ENCODE measurements at regions not wholly inside any gene's neighbourhood (a gene's known extent, or its start where the extent isn't known, plus 50 kb on each side); places are given as distances from the start of the nearest gene placed in this dataset.

DNA sequence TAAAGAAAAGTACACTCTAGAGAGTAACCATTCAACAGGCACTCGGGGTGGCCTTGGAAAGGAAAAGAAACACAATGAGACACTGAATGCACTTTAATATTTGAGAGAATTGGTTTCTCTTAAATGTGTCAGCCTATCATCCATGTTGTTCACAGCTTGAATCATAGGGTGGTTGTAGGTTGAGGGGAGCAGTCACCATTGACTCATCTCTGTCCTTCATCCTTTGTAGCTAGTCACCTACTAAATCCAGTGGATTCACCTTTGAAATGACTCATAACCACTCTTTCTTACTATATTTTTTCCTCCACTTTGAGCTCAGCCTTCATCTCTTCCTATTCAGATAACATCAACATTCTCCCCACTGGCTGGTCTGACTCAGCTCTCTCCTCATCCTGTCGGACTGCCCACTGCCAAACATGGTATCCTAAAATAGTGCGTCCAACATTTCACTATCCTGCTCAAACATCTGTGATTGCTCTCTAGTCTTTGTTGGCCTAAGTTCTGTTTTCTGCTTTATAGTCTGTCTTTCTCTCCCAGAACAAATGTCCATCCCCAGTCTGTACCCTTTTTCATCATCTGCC, 182.7 kb upstream of the GADL1 start:
- peak; percentile 50 for DNase-seq (ENCODE audit: low read depth)
- H3K4me3 ChIP-seq (ENCODE audit: low read depth, low read length), result no peak overlapping the region
- TF ChIP-seq MYC (IDR thresholded peaks at IDR 0.05; ENCODE audit: low read depth, low read length) (no peak), POLR2A (IDR thresholded peaks at IDR 0.05; ENCODE audit: extremely low read depth, insufficient read length) (no peak)
- TF ChIP-seq, protein P1, sequence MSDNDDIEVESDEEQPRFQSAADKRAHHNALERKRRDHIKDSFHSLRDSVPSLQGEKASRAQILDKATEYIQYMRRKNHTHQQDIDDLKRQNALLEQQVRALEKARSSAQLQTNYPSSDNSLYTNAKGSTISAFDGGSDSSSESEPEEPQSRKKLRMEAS (IDR thresholded peaks at IDR 0.05; ENCODE audit: low read depth, low read length), result no peak
- TF ChIP-seq, protein P2, sequence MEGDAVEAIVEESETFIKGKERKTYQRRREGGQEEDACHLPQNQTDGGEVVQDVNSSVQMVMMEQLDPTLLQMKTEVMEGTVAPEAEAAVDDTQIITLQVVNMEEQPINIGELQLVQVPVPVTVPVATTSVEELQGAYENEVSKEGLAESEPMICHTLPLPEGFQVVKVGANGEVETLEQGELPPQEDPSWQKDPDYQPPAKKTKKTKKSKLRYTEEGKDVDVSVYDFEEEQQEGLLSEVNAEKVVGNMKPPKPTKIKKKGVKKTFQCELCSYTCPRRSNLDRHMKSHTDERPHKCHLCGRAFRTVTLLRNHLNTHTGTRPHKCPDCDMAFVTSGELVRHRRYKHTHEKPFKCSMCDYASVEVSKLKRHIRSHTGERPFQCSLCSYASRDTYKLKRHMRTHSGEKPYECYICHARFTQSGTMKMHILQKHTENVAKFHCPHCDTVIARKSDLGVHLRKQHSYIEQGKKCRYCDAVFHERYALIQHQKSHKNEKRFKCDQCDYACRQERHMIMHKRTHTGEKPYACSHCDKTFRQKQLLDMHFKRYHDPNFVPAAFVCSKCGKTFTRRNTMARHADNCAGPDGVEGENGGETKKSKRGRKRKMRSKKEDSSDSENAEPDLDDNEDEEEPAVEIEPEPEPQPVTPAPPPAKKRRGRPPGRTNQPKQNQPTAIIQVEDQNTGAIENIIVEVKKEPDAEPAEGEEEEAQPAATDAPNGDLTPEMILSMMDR (IDR thresholded peaks at IDR 0.05; ENCODE audit: low read depth, low read length), result no peak

DNA sequence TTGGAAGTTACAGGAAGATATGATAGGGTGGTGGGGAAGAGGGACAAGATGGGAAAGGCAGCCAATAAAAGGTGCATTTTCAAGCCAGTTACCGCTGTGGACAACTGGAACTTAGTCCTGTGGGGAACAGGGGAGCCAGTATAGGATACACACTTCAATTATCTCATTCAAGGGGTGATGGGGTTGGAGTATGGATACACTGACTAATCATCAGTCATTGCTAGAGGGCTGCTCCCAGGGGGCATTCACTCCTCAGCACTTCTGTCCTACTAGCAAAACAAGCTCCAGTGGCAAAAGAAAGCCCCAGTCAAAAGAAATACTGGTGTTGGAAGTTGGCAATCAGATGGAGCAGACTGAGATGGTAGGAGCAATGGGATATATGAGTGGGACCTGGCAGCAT, 183.4 kb upstream of the GADL1 start:
- H3K4me3 ChIP-seq (ENCODE audit: low read depth, low read length), result no peak overlapping the region
- no peak for DNase-seq (ENCODE audit: low read depth)
- TF ChIP-seq MYC (IDR thresholded peaks at IDR 0.05; ENCODE audit: low read depth, low read length), result no peak
- no peak for TF ChIP-seq POLR2A (IDR thresholded peaks at IDR 0.05; ENCODE audit: extremely low read depth, insufficient read length)
- TF ChIP-seq, protein P2 (IDR thresholded peaks at IDR 0.05; ENCODE audit: low read depth, low read length), result no peak
- TF ChIP-seq, protein P1 (IDR thresholded peaks at IDR 0.05; ENCODE audit: low read depth, low read length), result no peak

DNA sequence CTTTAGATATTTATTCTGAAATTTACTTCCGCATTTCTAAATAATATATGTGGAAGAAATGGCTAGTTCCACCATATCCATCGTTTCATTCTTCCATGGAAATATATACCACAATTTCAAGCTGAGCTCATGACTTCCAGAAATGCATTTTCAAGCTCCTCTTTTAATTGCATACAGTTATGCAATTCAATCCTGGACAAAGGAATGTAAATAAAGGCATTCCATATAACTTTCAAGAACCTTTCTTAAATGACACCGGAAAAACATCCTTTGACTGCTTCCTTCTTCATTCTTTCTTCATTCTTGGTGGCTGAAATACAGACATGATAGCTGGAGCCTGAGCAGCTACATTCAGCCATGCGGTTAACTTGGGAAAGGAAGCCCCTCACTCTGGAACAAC, 185.2 kb upstream of the GADL1 start:
- no peak for TF ChIP-seq MYC (IDR thresholded peaks at IDR 0.05; ENCODE audit: low read depth, low read length)
- TF ChIP-seq, protein P1 (IDR thresholded peaks at IDR 0.05; ENCODE audit: low read depth, low read length), result no peak
- TF ChIP-seq, protein P2 (IDR thresholded peaks at IDR 0.05; ENCODE audit: low read depth, low read length), result no peak
- H3K4me3 ChIP-seq (ENCODE audit: low read depth, low read length), result no peak overlapping the region
- DNase-seq (ENCODE audit: low read depth), result no peak

DNA sequence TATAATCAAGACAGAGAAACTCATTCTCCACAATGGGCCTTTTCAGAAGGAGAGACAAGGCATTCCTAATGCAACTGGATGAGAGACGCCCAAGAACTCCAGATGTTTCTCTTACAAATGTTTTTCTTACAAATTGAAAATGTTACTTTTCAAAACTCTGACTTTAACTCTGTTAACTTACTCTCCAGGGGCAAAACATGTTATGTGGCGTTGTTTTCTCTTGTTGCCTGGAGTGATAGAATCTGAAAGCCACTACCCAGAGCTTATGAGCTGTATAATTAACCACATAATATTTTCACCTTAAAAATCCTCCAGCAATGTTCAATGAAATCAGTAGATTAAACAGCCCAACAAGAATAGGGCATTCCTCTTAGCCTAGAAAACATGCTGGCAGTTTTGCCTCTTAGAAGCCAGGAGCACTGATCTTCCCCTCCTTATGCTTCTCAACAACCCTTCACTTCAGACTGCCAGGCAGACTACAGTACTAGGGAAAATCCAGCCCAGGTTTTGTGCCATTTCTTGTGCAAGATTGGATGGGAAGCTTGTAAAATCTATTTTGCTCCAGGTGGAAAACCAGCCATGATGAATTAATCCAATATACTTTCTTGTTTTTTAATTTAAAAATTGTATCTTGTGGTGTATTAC, 186.7 kb upstream of the GADL1 start:
- TF ChIP-seq, protein P2 (IDR thresholded peaks at IDR 0.05; ENCODE audit: low read depth, low read length), result no peak
- TF ChIP-seq, protein P1 (IDR thresholded peaks at IDR 0.05; ENCODE audit: low read depth, low read length), result no peak
- TF ChIP-seq POLR2A (IDR thresholded peaks at IDR 0.05; ENCODE audit: extremely low read depth, insufficient read length), result no peak
- no peak for TF ChIP-seq MYC (IDR thresholded peaks at IDR 0.05; ENCODE audit: low read depth, low read length)
- no peak for DNase-seq (ENCODE audit: low read depth)
- no peak overlapping the region for H3K4me3 ChIP-seq (ENCODE audit: low read depth, low read length)

GRCh38 chr3:31086148-31086547, 191.7 kb upstream of the GADL1 start:
- TF ChIP-seq MYC (IDR thresholded peaks at IDR 0.05; ENCODE audit: low read depth, low read length) (no peak), POLR2A (IDR thresholded peaks at IDR 0.05; ENCODE audit: extremely low read depth, insufficient read length) (no peak)
- TF ChIP-seq, protein P2 (IDR thresholded peaks at IDR 0.05; ENCODE audit: low read depth, low read length), result no peak
- TF ChIP-seq, protein P1 (IDR thresholded peaks at IDR 0.05; ENCODE audit: low read depth, low read length), result no peak
- no peak overlapping the region for H3K4me3 ChIP-seq (ENCODE audit: low read depth, low read length)
- no peak for DNase-seq (ENCODE audit: low read depth)
